ENCODE measurements at regions not wholly inside any gene's neighbourhood (a gene's known extent, or its start where the extent isn't known, plus 50 kb on each side); places are given as distances from the start of the nearest gene placed in this dataset.

- no peak for TF ChIP-seq CTCF (IDR thresholded peaks at IDR 0.05)
- TF ChIP-seq POLR2A (IDR thresholded peaks at IDR 0.05), result no peak
These were observed 219.6 kb downstream of the PTEN start for GRCh38 chr10:88082806-88083596.

All from Peyer's patch (tissue), 4 donors.